ENCODE measurements at regions not wholly inside any gene's neighbourhood (a gene's known extent, or its start where the extent isn't known, plus 50 kb on each side); places are given as distances from the start of the nearest gene placed in this dataset.

DNA sequence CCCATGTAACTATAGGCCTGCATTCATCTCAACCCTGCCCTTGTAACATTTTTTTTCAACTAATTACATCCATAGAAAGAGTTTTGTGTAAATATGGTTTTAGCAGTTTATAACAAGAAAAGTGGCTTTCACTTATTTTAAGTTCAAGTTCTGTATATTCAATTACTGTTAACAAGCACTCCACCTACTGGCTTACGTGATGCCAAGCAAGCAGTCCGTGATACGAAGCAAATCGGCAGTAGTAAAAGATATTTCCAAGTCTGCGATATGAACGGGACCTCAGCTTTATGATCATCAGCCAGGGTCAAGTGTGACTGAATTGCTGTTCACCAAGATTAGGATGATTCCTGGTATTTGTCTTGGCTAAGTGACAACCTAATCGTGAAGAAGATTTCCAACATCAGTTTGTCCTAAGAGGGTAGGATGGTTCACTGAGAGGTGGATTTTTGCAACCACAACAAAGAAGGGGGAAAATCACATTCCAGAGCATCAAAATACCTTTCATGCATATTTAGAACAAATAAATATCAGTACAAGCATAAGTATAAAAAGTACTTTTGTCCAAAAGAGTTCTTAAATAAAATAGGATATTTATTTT, 456.2 kb downstream of the FOXG1 start:
- TF ChIP-seq POLR2A (IDR thresholded peaks at IDR 0.05) (no peak), EP300 (IDR thresholded peaks at IDR 0.05) (no peak)
